Esophagus squamous epithelium (tissue), 4 donors: ENCODE measurements at regions not wholly inside any gene's neighbourhood (a gene's known extent, or its start where the extent isn't known, plus 50 kb on each side); places are given as distances from the start of the nearest gene placed in this dataset.

Experiments
- CTCF ChIP-seq, 6 experiments: fragments of 450-650 bp in 4 of 6; fragments of 200-600 bp in 2 of 6; sonication (generic) in 2 of 6; IDR thresholded peaks; one replicate each; pipeline ENCODE4 v1.5.1; 2016 to 2019; ENCODE audit warnings: antibody characterized with exemption in 6 of 6, mild to moderate bottlenecking in 4 of 6, moderate library complexity in 4 of 6
- POLR2A ChIP-seq, 4 donors: fragments of 450-650 bp; IDR thresholded peaks; one replicate each; pipeline ENCODE4 v1.6.1; 2017; ENCODE audit warnings: antibody characterized with exemption in 4 of 4, mild to moderate bottlenecking in 4 of 4, moderate library complexity in 3 of 4

DNA sequence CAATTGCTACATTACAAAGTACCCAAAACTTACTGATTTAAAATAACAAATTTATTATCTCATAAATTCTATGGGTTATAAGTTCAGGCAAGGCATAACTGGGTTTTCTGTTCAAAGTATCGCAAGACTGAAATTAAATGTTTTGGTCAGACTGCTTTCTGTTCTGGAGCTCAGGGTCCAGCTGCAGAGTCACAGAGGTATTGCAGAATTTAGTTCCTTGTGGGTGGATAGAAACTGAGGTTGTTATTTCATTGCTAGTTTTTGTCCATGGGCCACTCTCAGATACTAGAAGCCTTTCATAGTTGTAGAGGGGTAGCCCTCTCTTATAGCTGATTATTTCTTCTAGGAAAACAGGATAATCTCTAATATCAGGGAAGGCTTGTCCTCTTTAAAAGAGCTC, 467.9 kb downstream of the TRHDE start:
- no peak for TF ChIP-seq POLR2A (IDR thresholded peaks at IDR 0.05)
- TF ChIP-seq CTCF (IDR thresholded peaks at IDR 0.05), result no peak
